Natural killer cell treated with Interleukin-12 subunit alpha and Interleukin-12 subunit beta and Interleukin-15 and Interleukin-18, amount 100 ng/mL, for 72 hours (primary cell): ENCODE measurements at regions not wholly inside any gene's neighbourhood (a gene's known extent, or its start where the extent isn't known, plus 50 kb on each side); places are given as distances from the start of the nearest gene placed in this dataset.
A peak's percentile ranks its signal among the peaks of the same experiment; 100 is the strongest.

Experiments used
- ATAC-seq, 2 donors: fragments of 150-1000 bp; cut with Tn5 transposase in 1 of 2; sonication (Bioruptor Pico), chemical (Tn5 transposase) in 1 of 2; 2 replicates each; pipeline ENCODE4 v1.10.0; 2021
- DNase-seq: peaks from one replicate; pipeline ENCODE4 v3.0.0; 2022; ENCODE audit warnings: low spot score
- H3K27ac Mint-ChIP-seq, 2 donors: 1 replicate in 1 of 2; 2 replicates in 1 of 2; pipeline ENCODE4 v1.8.0; 2022; ENCODE audit warnings: mixed read lengths in 2 of 2, mild to moderate bottlenecking in 1 of 2, moderate library complexity in 1 of 2
- H3K27me3 Mint-ChIP-seq, 2 donors: 1 replicate in 1 of 2; 2 replicates in 1 of 2; pipeline ENCODE4 v1.8.0; 2022; ENCODE audit warnings: mixed read lengths in 2 of 2
- H3K36me3 Mint-ChIP-seq: one replicate; pipeline ENCODE4 v1.8.0; 2022; ENCODE audit warnings: mixed read lengths
- H3K4me1 Mint-ChIP-seq, 2 donors: 1 replicate in 1 of 2; 2 replicates in 1 of 2; pipeline ENCODE4 v1.8.0; 2022; ENCODE audit warnings: low read depth in 2 of 2, mixed read lengths in 2 of 2, mild to moderate bottlenecking in 1 of 2
- H3K4me3 Mint-ChIP-seq: one replicate; pipeline ENCODE4 v1.8.0; 2022; ENCODE audit warnings: mixed read lengths
- H3K9me3 Mint-ChIP-seq: 2 replicates; pipeline ENCODE4 v1.8.0; 2022; ENCODE audit warnings: mixed read lengths

- Mint-ChIP-seq H3K4me1 (peaks cover 40 to 43% of the 10 kb centered on the region in 2 donors), H3K4me3 (no peak overlapping the region), H3K27ac (no peak overlapping the region), H3K9me3 (no peaks in the 10 kb centered on the region), H3K36me3 (no peaks in the 10 kb centered on the region), H3K27me3 (no peaks in the 10 kb centered on the region)
- ATAC-seq (no peak), DNase-seq (no peak)
These were observed 100.4 kb downstream of the IRF2BPL start for GRCh38 chr14:76927971-76928700.

DNA sequence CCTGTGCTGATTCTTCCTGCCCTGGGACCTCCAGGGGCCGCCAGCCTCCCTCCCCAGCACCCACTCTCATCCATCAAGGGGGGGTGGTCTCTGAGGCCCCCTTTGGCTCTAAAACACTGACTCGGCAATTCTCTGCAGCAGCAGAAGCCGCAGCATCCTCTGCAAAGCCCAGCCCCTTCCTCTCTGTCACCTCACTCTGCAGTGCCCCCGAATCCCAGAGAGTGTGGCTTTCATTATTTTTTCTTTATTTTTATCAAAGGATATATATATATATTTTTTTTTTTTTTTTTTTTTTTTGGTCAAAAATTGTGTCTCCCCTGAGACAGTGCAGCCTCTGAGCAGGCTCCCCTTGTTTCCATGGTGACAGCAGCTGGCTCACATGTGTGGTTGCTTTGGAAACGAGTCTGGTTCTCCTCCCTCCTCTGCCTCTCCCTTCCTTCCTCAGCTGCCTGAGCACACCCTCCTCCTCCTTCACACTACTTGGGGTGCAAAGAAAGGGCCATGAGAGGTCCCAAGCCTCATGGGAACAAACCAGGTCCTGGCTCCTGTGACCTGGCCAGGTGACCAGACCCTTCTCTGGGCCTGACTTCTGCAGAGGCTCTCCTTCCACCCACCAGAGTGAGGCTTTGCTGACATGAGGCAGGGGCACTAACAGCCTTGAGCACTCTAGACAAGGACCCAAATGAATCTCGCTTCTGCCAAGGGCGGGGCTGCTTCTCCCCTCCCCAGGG lies 100.5 kb downstream of the LRRC74A start:
- ATAC-seq (peak; percentile 56 to 68), DNase-seq (no peak)
- peaks cover 39 to 41% of the 10 kb centered on the region in 2 donors for H3K4me1 Mint-ChIP-seq
- H3K27me3 Mint-ChIP-seq: no peaks in the 10 kb centered on the region
- peak overlapping the region; percentile 26 to 72 for H3K27ac Mint-ChIP-seq
- no peaks in the 10 kb centered on the region for H3K9me3 Mint-ChIP-seq
- H3K36me3 Mint-ChIP-seq: no peaks in the 10 kb centered on the region
- H3K4me3 Mint-ChIP-seq: peak overlapping the region; percentile 58

GRCh38 chr14:76925097-76925441 lies 98.9 kb downstream of the LRRC74A start:
- Mint-ChIP-seq H3K4me3 (no peak overlapping the region), H3K27me3 (no peaks in the 10 kb centered on the region), H3K9me3 (no peaks in the 10 kb centered on the region), H3K36me3 (no peaks in the 10 kb centered on the region), H3K4me1 (peaks cover 24 to 45% of the 10 kb centered on the region in 2 donors), H3K27ac (no peak overlapping the region)
- ATAC-seq: no peak
- no peak for DNase-seq

DNA sequence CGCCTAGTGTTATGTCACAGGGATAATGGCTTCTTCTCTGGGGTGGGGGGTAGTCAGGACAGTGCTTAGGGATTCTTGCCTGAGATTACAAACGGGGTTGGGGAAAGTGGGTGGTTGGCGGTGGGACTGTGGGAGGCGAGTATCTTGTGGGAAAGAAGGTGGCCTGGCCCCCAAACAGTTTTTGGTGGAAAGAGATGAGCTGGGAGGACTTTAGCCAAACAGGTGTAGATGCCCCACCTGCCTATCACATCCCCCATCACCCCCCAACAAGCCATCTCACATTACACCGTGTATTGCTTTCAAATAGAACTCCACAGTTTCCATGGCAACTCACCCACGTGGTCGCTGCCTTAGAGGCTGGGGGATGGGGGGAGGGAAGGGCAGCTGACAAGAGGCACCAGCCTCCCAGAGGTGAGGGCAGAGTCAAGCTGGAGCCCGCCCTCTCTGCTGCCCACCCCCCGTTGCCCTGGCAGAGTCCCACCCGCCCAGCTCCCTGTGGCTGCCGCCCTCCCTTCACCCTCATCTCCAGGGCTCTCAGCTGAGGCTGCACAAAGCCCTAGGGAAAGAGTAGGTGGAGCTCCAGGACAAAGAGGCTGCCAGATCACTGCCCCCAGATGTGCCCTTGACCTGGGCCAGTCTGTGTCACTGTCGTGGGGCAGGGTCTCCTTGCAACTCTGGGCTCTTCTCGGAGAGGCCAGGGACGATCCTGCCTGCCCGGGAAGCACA lies 98.3 kb downstream of the LRRC74A start:
- DNase-seq: no peak
- Mint-ChIP-seq H3K4me3 (no peak overlapping the region), H3K9me3 (no peaks in the 10 kb centered on the region), H3K27ac (no peak overlapping the region), H3K4me1 (peaks cover 24 to 47% of the 10 kb centered on the region in 2 donors), H3K27me3 (no peaks in the 10 kb centered on the region), H3K36me3 (no peaks in the 10 kb centered on the region)
- ATAC-seq: no peak

- ATAC-seq (no peak), DNase-seq (no peak)
- peaks cover 23 to 52% of the 10 kb centered on the region in 2 donors for H3K4me1 Mint-ChIP-seq
- H3K4me3 Mint-ChIP-seq: no peak overlapping the region
- no peaks in the 10 kb centered on the region for H3K9me3 Mint-ChIP-seq
- H3K27ac Mint-ChIP-seq: no peak overlapping the region
- no peaks in the 10 kb centered on the region for H3K27me3 Mint-ChIP-seq
- no peaks in the 10 kb centered on the region for H3K36me3 Mint-ChIP-seq
These were observed 97.5 kb downstream of the LRRC74A start for GRCh38 chr14:76923431-76924370.

GRCh38 chr14:76922584-76922983 lies 96.4 kb downstream of the LRRC74A start:
- Mint-ChIP-seq H3K27me3 (no peaks in the 10 kb centered on the region), H3K9me3 (no peaks in the 10 kb centered on the region), H3K4me3 (no peak overlapping the region), H3K36me3 (no peaks in the 10 kb centered on the region), H3K4me1 (peaks cover 34 to 55% of the 10 kb centered on the region in 2 donors), H3K27ac (peak overlapping the region in 1 of 2 donors; percentile 64)
- no peak for ATAC-seq
- DNase-seq: no peak

GRCh38 chr14:76922092-76922491 lies 95.9 kb downstream of the LRRC74A start:
- Mint-ChIP-seq H3K9me3 (no peaks in the 10 kb centered on the region), H3K27me3 (no peaks in the 10 kb centered on the region), H3K4me1 (peaks cover 30 to 51% of the 10 kb centered on the region in 2 donors), H3K27ac (peak overlapping the region in 1 of 2 donors; percentile 64), H3K4me3 (no peak overlapping the region), H3K36me3 (no peaks in the 10 kb centered on the region)
- no peak for ATAC-seq
- DNase-seq: no peak

DNA sequence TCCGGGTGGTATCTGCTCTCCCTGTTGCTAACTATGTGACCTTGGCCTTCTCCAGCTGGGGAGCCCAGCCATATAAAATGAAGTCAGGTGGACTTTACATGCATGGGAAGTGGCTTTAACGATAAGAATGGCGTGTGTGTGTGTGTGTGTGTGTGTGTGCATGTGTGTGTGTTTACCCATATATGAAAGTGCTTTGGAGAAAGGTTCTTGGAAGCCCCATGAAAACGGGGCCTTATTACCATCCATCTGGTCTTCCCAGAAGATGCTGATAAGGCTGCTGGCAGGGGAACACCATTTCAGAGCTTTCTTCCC lies 94.8 kb downstream of the LRRC74A start:
- H3K27me3 Mint-ChIP-seq: no peaks in the 10 kb centered on the region
- H3K4me3 Mint-ChIP-seq: no peak overlapping the region
- H3K36me3 Mint-ChIP-seq: no peaks in the 10 kb centered on the region
- H3K27ac Mint-ChIP-seq: no peak overlapping the region
- ATAC-seq (no peak), DNase-seq (no peak)
- no peaks in the 10 kb centered on the region for H3K9me3 Mint-ChIP-seq
- peaks cover 21 to 44% of the 10 kb centered on the region in 2 donors for H3K4me1 Mint-ChIP-seq

DNA sequence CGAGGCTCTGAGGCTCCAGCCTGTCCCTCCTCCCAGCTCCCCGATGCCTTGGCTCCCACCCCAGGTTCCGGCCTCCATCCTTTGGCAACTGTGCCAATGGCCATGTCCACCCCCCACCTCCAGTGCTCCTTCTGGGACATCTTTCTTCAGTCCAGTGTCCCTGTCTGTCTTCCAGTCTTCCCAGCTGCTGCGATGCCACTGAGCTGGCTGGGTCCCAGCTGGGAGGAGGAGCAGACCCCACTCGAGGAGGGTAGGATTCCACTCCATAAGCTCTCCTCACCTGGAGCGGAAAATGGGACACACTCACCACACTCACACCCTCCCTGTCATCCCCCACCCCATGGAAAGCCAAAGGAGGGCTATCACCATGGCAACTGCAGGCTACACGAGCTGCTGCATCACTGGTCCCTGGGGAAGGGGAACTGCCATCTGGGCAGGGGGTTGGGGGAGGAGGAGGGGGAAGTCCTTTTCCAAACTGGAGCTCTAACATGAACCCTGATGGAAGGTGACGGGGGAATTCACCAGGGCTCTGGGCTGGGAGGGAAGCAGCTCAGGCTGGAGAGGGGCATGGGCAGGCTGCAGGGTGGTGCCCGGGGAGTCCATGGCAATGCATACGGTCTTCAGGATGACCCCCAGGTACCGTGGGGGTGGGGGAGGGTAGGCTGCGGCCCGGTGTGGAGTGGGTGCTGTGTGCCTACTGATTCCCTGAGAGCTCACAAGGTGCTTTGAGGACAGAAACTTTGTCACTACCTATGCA lies 94.3 kb downstream of the LRRC74A start:
- ATAC-seq (no peak), DNase-seq (no peak)
- Mint-ChIP-seq H3K27me3 (no peaks in the 10 kb centered on the region), H3K4me3 (peak overlapping the region; percentile 17), H3K27ac (peak overlapping the region in 1 of 2 donors; percentile 53), H3K36me3 (no peaks in the 10 kb centered on the region), H3K9me3 (no peaks in the 10 kb centered on the region), H3K4me1 (peaks cover 21 to 46% of the 10 kb centered on the region in 2 donors)

DNA sequence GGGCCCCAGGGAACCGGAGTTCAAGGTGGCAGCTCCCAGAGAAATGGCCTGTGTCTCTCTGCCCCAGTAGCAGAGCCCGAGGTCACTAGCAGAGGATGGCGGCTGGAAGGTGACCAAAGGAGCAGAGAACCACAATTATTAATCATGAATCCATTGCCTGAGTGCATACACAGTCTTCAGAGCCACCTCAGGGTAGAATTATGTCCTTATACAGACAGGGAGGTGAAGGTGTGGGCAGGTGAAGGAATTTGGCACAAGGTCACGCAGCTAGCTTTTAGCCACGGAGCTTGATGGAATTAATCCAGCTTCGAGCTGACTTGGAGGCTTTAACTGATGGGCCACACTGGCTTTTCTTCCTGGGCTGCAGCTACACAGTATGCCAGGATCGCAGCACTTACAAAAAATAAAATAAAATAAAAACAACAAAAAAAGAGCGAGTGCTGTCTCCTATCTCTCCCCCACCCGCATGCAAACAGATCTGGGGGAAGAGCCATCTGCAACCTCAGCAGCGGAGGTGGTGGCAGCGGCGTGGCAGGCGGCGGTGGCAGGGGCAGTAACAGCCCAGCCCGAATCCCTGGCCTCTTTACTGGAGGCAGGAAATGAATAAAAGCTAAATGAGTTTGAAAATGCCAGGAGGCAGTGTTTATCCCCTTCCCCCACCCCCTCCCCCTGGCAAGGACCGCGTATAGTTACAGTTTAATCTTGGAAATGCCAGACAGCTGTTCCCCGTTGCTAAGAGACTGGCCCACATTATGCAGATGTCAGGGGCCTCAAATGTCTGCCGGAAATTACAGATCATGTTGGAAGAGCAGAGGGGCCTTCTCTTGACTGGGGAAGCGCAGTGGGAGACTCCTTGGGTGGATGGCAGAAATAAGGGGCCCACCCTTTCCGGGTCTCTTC lies 93.5 kb downstream of the LRRC74A start:
- Mint-ChIP-seq H3K4me1 (peaks cover 21 to 43% of the 10 kb centered on the region in 2 donors), H3K27ac (peak overlapping the region in 1 of 2 donors; percentile 53), H3K4me3 (peak overlapping the region; percentile 17), H3K27me3 (no peaks in the 10 kb centered on the region), H3K9me3 (no peaks in the 10 kb centered on the region), H3K36me3 (no peaks in the 10 kb centered on the region)
- no peak for DNase-seq
- ATAC-seq: peak; percentile 34 to 72
